ENCODE measurements at regions not wholly inside any gene's neighbourhood (a gene's known extent, or its start where the extent isn't known, plus 50 kb on each side); places are given as distances from the start of the nearest gene placed in this dataset.
A peak's percentile ranks its signal among the peaks of the same experiment; 100 is the strongest.

DNA sequence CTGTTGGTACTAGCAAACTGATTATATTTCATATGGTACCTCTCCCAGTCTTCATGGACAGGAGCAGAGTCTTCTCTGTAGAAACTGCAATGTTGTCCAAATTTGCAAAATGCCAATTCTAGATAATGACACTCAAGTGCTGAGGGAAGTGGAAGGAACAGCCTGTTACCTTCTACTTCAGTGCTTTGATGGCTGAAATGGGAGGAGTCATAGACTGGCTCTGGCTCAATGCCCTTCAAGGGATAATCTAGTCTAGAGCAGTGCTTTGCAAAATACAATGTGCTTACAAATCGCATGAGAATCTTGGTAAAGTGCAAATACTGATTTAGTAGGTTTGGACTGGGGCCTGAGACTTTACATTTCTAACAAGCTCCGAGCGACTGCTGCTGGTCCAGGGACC, 51.7 kb upstream of the ACP3 start:
- Histone ChIP-seq H3K27me3 (no peaks in the 10 kb centered on the region), H3K9me3 (no peaks in the 10 kb centered on the region), H3K27ac (no peak overlapping the region), H3K4me3 (no peak overlapping the region), H3K4me1 (no peaks in the 10 kb centered on the region), H3K36me3 (no peaks in the 10 kb centered on the region)
- 95 to 100% methylated on average over 1 to 3 of the region's 3 CpGs for WGBS, 2 donors (ENCODE audit: low coverage in 1 of 2)
- in situ Hi-C loops (cut with MboI; ENCODE audit: low pct_ligation_motif_present in 1 of 4, low pct_unique_long_range_greater_than_20kb in 1 of 4, low sequenced_read_pairs in 3 of 4) (no loop called here), intact Hi-C loops (cut with DNase I; ENCODE audit: low total_unique reads) (no loop called here)
- TF ChIP-seq POLR2AphosphoS5 (IDR thresholded peaks at IDR 0.05): no peak
- TF ChIP-seq, protein P1, sequence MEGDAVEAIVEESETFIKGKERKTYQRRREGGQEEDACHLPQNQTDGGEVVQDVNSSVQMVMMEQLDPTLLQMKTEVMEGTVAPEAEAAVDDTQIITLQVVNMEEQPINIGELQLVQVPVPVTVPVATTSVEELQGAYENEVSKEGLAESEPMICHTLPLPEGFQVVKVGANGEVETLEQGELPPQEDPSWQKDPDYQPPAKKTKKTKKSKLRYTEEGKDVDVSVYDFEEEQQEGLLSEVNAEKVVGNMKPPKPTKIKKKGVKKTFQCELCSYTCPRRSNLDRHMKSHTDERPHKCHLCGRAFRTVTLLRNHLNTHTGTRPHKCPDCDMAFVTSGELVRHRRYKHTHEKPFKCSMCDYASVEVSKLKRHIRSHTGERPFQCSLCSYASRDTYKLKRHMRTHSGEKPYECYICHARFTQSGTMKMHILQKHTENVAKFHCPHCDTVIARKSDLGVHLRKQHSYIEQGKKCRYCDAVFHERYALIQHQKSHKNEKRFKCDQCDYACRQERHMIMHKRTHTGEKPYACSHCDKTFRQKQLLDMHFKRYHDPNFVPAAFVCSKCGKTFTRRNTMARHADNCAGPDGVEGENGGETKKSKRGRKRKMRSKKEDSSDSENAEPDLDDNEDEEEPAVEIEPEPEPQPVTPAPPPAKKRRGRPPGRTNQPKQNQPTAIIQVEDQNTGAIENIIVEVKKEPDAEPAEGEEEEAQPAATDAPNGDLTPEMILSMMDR (IDR thresholded peaks at IDR 0.05): no peak
- TF ChIP-seq EP300 (IDR thresholded peaks at IDR 0.05; ENCODE audit: low read depth): no peak
- TF ChIP-seq POLR2A (IDR thresholded peaks at IDR 0.05): no peak
- no peak for DNase-seq

DNA sequence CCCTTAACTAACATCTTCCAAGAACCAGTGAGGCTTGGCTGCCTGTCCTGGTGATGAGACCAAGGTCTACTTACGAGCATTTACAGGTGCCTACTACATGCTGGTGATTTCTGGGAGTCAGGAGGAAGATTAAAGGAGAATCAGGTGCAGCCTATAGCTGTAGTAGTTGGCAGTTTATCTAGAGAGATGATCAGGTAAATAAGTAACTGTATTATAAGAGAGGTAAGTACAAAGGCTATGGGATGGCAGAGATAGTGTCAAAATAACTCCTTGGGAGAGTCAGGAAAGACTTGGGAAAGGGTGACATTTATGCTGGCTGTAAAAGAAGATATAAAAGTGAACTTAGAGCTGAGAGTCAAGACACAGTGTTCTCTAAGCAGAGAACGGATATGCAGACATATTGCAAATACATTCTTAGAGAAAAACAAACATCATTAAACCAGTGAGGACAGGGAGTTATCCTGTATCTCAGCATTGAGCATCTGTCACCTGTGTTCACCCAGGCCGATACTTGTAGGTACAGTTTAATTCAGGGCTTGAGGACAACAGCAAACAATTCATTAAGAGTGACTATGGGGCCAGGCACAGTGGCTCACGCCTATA, 49.7 kb upstream of the ACP3 start:
- Histone ChIP-seq H3K4me3 (no peak overlapping the region), H3K27me3 (no peaks in the 10 kb centered on the region), H3K4me1 (no peaks in the 10 kb centered on the region), H3K36me3 (no peaks in the 10 kb centered on the region), H3K27ac (peak overlapping the region in 1 of 4 donors; percentile 12), H3K9me3 (no peaks in the 10 kb centered on the region)
- TF ChIP-seq, protein P1 (IDR thresholded peaks at IDR 0.05): no peak
- TF ChIP-seq EP300 (IDR thresholded peaks at IDR 0.05; ENCODE audit: low read depth): no peak
- TF ChIP-seq POLR2AphosphoS5 (IDR thresholded peaks at IDR 0.05): no peak
- no peak for TF ChIP-seq POLR2A (IDR thresholded peaks at IDR 0.05)
- WGBS, 2 donors (ENCODE audit: low coverage in 1 of 2): 61 to 67% methylated on average over 2 to 4 of the region's 4 CpGs
- intact Hi-C loops (cut with DNase I; ENCODE audit: low total_unique reads): no loop called here
- no peak for DNase-seq
- in situ Hi-C loops (cut with MboI; ENCODE audit: low pct_ligation_motif_present in 1 of 4, low pct_unique_long_range_greater_than_20kb in 1 of 4, low sequenced_read_pairs in 3 of 4): no loop called here
